ENCODE measurements at regions not wholly inside any gene's neighbourhood (a gene's known extent, or its start where the extent isn't known, plus 50 kb on each side); places are given as distances from the start of the nearest gene placed in this dataset.

GRCh38 chr11:28675183-28675582 is 567.0 kb downstream of the METTL15 start:
- Mint-ChIP-seq H3K4me1 (ENCODE audit: low read depth) (no peaks in the 10 kb centered on the region), H3K4me3 (no peak overlapping the region), H3K27me3 (ENCODE audit: low read depth) (no peaks in the 10 kb centered on the region), H3K9me3 (peaks cover 0 to 1% of the 10 kb centered on the region in 2 donors), H3K36me3 (ENCODE audit: insufficient read depth in 2 of 2) (no peaks in the 10 kb centered on the region), H3K27ac (no peak overlapping the region)
- ATAC-seq (replicated peaks in 1 of 2) = no peak
- no peak for DNase-seq

- no peak for ATAC-seq (replicated peaks in 1 of 2)
- DNase-seq = no peak
- H3K36me3 Mint-ChIP-seq (ENCODE audit: insufficient read depth in 2 of 2) = no peaks in the 10 kb centered on the region
- H3K9me3 Mint-ChIP-seq = peaks cover 0 to 1% of the 10 kb centered on the region in 2 donors
- H3K4me1 Mint-ChIP-seq (ENCODE audit: low read depth) = no peaks in the 10 kb centered on the region
- H3K4me3 Mint-ChIP-seq = no peak overlapping the region
- no peak overlapping the region for H3K27ac Mint-ChIP-seq
- no peaks in the 10 kb centered on the region for H3K27me3 Mint-ChIP-seq (ENCODE audit: low read depth)
Observed at GRCh38 chr11:28674433-28675103, 566.4 kb downstream of the METTL15 start.

DNA sequence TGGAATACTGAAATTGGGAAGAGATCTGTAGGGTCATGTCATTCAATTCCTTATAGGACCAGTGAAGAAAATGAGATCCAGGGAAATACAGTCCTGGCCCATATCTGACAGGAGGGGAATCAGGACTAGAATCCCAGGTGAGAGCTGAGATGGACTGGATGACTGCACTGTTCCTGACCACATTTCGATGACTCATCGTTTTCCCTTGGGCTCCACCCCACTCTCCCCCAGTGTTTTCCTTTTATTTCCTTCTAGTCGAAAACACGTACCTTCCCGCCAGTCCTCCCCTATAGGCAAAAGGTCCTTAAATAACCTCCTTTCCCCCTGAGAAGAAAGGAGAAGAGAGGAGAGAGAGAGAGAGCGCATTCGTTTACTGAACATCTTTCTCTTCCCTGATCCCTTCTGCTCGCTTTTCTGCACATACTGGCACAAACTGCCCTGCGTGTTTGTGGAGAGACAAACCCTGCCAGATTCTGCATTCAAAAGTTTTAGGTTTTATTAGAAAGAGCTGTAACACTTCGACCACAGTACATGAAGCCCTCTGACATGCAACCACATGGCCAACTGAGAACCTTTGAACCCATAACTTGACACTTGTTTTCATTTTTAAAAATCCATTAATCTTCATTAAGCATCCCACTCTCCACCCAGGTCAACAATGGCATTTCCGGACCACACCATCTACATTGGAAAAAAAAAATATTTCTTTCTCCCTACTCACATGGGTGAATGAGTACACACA is 565.7 kb downstream of the METTL15 start:
- peaks cover 0 to 1% of the 10 kb centered on the region in 2 donors for H3K9me3 Mint-ChIP-seq
- DNase-seq = no peak
- ATAC-seq (replicated peaks in 1 of 2) = no peak
- H3K4me3 Mint-ChIP-seq = no peak overlapping the region
- no peak overlapping the region for H3K27ac Mint-ChIP-seq
- H3K4me1 Mint-ChIP-seq (ENCODE audit: low read depth) = no peaks in the 10 kb centered on the region
- H3K36me3 Mint-ChIP-seq (ENCODE audit: insufficient read depth in 2 of 2) = no peaks in the 10 kb centered on the region
- no peaks in the 10 kb centered on the region for H3K27me3 Mint-ChIP-seq (ENCODE audit: low read depth)

DNA sequence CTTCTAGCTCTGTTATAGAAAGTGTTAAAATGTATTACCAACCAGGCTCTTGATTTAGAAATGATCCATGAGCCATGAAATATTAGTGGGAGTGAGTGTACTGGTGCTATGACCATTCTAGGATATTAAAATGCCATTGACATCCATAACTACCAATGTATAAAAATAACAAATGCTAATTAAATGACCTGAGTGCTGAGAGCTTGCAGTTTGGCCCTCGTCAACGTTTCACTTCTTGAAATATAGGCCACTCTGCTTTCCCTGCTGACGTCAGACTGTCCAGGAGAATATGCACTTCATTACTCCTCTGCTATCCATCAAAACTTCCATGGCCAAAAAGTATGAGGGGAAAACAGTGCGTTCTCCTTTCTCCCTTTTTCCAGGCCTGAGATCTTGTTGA is 563.1 kb downstream of the METTL15 start:
- Mint-ChIP-seq H3K27ac (no peak overlapping the region), H3K36me3 (ENCODE audit: insufficient read depth in 2 of 2) (no peaks in the 10 kb centered on the region), H3K9me3 (peaks cover 0 to 1% of the 10 kb centered on the region in 2 donors), H3K27me3 (ENCODE audit: low read depth) (no peaks in the 10 kb centered on the region), H3K4me3 (no peak overlapping the region), H3K4me1 (ENCODE audit: low read depth) (no peaks in the 10 kb centered on the region)
- ATAC-seq (replicated peaks in 1 of 2) (no peak), DNase-seq (no peak)

DNA sequence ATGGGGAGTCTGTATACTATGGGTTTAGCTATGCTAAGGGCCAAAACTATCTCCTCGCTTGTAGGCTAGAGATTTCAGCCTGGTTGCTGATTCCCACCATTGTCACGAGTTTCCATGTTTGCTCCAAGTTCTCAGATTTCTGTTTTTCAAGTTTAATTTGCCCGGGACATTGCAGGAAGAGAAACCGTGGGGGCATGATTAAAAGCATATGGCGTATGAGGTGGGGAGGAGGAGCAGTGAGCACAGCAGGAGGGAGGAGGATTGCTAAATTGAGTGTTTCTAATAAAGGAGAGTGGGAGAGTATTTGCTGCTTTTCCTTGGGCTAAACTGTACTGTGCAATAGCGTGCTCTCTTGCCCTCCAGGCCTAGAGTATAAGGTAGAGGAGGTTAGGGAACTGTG is 558.4 kb downstream of the METTL15 start:
- Mint-ChIP-seq H3K36me3 (ENCODE audit: insufficient read depth in 2 of 2) (no peaks in the 10 kb centered on the region), H3K9me3 (no peaks in the 10 kb centered on the region), H3K27me3 (ENCODE audit: low read depth) (no peaks in the 10 kb centered on the region), H3K27ac (no peak overlapping the region), H3K4me1 (ENCODE audit: low read depth) (no peaks in the 10 kb centered on the region), H3K4me3 (no peak overlapping the region)
- ATAC-seq (replicated peaks in 1 of 2) (no peak), DNase-seq (no peak)

DNA sequence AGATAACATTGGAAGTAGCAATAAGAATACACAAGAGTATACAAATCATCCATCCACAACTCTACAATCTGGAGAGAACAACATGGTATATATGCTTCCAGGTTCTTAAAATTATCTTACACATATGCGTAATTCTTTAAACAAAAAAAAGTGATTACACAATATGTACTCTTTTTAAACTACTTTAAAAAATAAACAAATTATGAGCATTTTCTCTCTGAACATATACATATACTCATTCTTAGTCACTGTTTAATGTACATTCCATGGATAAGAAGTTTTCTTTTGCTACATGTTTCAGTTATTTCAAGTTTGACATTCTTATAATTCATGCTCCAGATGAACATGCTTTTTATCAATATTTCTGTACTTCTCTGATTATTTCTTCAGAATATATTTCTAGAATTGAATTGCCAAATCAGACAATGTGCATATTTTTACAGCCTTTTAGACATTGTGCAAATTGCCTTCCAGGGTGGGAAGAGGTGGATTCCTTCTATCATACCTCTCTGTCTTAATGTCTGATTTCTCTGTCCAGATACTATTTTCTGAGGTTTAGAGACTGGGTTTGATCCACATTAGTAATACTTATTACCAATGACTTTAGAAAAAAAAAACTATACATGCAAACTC is 551.6 kb downstream of the METTL15 start:
- no peak for ATAC-seq (replicated peaks in 1 of 2)

DNA sequence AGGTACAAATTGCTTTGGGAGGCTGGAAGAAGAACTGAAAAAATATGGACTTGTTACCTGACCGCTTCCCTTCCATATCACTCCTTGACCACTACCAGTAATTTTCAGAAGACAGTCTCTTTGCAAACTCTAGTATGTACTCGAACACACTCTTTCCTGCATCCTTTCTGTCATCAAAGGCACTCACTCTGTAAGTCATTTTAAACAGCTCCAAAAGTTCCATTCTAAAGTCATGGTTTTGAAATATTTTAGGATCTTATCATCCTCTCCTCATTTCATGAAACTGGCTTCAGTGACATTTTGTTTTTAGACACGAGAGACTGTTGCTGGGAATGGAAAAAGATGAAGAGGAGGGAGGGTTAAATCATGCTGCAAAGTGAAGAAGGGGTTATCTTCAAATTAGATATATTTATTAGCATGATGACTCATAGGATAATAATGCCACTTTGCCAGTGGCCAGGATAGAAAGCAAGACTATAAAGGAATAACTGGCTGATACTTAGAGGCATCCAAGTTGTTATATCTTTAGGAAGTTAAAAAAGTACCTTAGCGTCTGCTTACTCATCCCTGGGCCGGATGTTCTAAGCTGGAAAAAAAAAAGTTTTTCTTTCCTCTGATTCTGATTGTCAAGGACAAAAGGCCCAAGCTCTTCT is 549.3 kb downstream of the METTL15 start:
- Mint-ChIP-seq H3K4me3 (no peak overlapping the region), H3K27ac (no peak overlapping the region), H3K27me3 (ENCODE audit: low read depth) (no peaks in the 10 kb centered on the region)

More for the DNA sequence above, 551.6 kb downstream of the METTL15 start:
- no peaks in the 10 kb centered on the region for H3K4me1 Mint-ChIP-seq (ENCODE audit: low read depth)
- no peaks in the 10 kb centered on the region for H3K9me3 Mint-ChIP-seq
- no peaks in the 10 kb centered on the region for H3K36me3 Mint-ChIP-seq (ENCODE audit: insufficient read depth in 2 of 2)
- H3K4me3 Mint-ChIP-seq = no peak overlapping the region
- DNase-seq = no peak
- H3K27ac Mint-ChIP-seq = no peak overlapping the region
- no peaks in the 10 kb centered on the region for H3K27me3 Mint-ChIP-seq (ENCODE audit: low read depth)

DNA sequence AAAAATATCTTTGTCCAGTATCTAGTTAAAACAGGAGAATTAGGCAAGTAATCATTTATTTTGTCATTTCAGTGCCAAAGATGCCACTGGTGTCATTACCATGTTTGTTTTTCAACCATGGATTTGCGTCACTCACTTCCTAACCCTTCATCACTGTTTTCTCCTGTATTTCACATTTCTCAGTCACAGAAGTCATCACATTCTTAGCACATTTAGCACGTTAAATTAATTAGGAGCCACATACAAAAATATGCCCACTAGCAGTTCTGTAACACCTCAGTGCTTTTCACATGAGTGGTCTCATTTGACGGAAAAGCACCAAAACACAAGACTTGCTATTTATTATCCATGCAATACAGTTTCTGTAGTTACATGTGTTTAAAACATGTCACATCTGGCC is 546.0 kb downstream of the METTL15 start:
- Mint-ChIP-seq H3K4me1 (ENCODE audit: low read depth) (no peaks in the 10 kb centered on the region), H3K9me3 (peaks cover 0 to 2% of the 10 kb centered on the region in 2 donors), H3K27ac (no peak overlapping the region), H3K27me3 (ENCODE audit: low read depth) (no peaks in the 10 kb centered on the region), H3K4me3 (no peak overlapping the region), H3K36me3 (ENCODE audit: insufficient read depth in 2 of 2) (no peaks in the 10 kb centered on the region)
- ATAC-seq (replicated peaks in 1 of 2) (no peak), DNase-seq (no peak)

More for the DNA sequence above, 549.3 kb downstream of the METTL15 start:
- no peaks in the 10 kb centered on the region for H3K36me3 Mint-ChIP-seq (ENCODE audit: insufficient read depth in 2 of 2)
- DNase-seq = no peak
- H3K9me3 Mint-ChIP-seq = peaks cover 0 to under 1% of the 10 kb centered on the region in 2 donors
- H3K4me1 Mint-ChIP-seq (ENCODE audit: low read depth) = no peaks in the 10 kb centered on the region
- no peak for ATAC-seq (replicated peaks in 1 of 2)

DNA sequence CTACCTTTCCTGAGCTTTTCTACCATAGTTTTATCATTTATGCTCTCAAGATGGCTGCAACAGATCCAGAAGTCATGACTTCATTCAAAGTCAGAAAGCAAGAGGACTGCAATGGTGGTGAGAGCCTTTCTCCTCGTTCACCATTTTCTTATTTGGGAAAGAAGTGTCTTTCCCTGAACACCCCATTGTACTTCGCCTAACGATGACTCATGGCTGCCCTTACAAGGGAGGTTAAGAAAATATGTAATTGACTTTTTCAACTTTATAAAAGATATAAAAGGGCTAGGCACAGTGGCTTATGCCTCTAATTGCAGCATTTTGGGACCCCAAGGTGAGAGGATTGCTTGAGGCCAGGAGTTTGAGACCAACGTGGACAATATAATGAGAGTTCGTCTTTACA is 541.7 kb downstream of the METTL15 start:
- Mint-ChIP-seq H3K27me3 (ENCODE audit: low read depth) (no peaks in the 10 kb centered on the region), H3K9me3 (peaks cover 3 to 5% of the 10 kb centered on the region in 2 donors), H3K4me3 (no peak overlapping the region), H3K36me3 (ENCODE audit: insufficient read depth in 2 of 2) (peaks cover 0 to 2% of the 10 kb centered on the region in 2 donors), H3K4me1 (ENCODE audit: low read depth) (no peaks in the 10 kb centered on the region), H3K27ac (no peak overlapping the region)
- DNase-seq (no peak), ATAC-seq (replicated peaks in 1 of 2) (no peak)

DNA sequence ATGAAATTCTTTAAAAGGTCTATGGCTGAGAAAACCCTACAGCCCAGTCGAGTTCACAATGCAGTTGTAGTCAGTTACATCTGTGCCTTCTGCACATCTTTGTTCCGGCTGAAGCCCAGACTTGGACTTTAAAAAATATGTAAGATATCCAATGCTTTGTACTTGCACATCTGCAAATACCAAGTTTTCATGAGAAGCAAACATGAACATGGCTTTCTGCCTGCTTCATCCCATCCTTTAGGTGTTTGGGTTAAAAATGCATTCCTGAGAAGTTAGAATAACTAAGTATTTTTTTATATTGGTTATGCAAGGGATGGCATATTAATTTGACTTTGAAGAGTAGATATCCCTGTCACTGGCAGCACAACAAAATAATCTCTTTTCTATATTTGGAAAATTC is 528.4 kb downstream of the METTL15 start:
- H3K4me3 Mint-ChIP-seq = no peak overlapping the region
- H3K9me3 Mint-ChIP-seq = no peaks in the 10 kb centered on the region
- no peak for ATAC-seq (replicated peaks in 1 of 2)
- H3K27me3 Mint-ChIP-seq (ENCODE audit: low read depth) = no peaks in the 10 kb centered on the region
- no peaks in the 10 kb centered on the region for H3K4me1 Mint-ChIP-seq (ENCODE audit: low read depth)
- no peak overlapping the region for H3K27ac Mint-ChIP-seq
- H3K36me3 Mint-ChIP-seq (ENCODE audit: insufficient read depth in 2 of 2) = no peaks in the 10 kb centered on the region
- no peak for DNase-seq

DNA sequence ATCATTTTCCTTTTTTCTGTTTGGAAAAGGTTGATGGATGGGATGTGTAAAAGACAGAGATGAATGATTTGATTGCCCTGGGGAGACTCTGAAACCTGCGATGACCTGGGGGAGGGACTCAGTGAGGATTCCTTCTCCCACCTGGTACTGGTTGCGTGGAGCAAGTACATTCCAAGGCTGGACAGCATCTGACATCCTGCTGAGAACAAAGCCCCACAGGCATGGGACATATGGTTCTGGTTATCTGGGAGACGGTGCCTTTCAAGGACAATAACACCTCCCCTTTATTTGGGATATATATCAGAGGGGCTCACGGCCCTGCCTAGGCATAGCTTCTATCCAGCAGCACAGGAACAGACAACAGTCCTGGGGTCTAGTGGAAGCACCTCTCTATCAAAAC is 527.8 kb downstream of the METTL15 start:
- no peak overlapping the region for H3K4me3 Mint-ChIP-seq
- H3K9me3 Mint-ChIP-seq = no peaks in the 10 kb centered on the region
- no peaks in the 10 kb centered on the region for H3K27me3 Mint-ChIP-seq (ENCODE audit: low read depth)
- H3K4me1 Mint-ChIP-seq (ENCODE audit: low read depth) = no peaks in the 10 kb centered on the region
- ATAC-seq (replicated peaks in 1 of 2) = no peak
- no peaks in the 10 kb centered on the region for H3K36me3 Mint-ChIP-seq (ENCODE audit: insufficient read depth in 2 of 2)
- no peak overlapping the region for H3K27ac Mint-ChIP-seq
- DNase-seq = no peak

- no peaks in the 10 kb centered on the region for H3K27me3 Mint-ChIP-seq (ENCODE audit: low read depth)
- H3K36me3 Mint-ChIP-seq (ENCODE audit: insufficient read depth in 2 of 2) = no peaks in the 10 kb centered on the region
- no peak overlapping the region for H3K4me3 Mint-ChIP-seq
- peaks cover 0 to 3% of the 10 kb centered on the region in 2 donors for H3K9me3 Mint-ChIP-seq
- H3K27ac Mint-ChIP-seq = no peak overlapping the region
- DNase-seq (no peak), ATAC-seq (replicated peaks in 1 of 2) (no peak)
- H3K4me1 Mint-ChIP-seq (ENCODE audit: low read depth) = no peaks in the 10 kb centered on the region
Observed at GRCh38 chr11:28632338-28632737, 524.1 kb downstream of the METTL15 start.

- Mint-ChIP-seq H3K4me3 (no peak overlapping the region), H3K4me1 (ENCODE audit: low read depth) (no peaks in the 10 kb centered on the region), H3K27me3 (ENCODE audit: low read depth) (no peaks in the 10 kb centered on the region), H3K27ac (no peak overlapping the region), H3K9me3 (peaks cover 0 to 3% of the 10 kb centered on the region in 2 donors), H3K36me3 (ENCODE audit: insufficient read depth in 2 of 2) (no peaks in the 10 kb centered on the region)
- DNase-seq (no peak), ATAC-seq (replicated peaks in 1 of 2) (no peak)
Observed at GRCh38 chr11:28631148-28631547, 523.0 kb downstream of the METTL15 start.
